ENCODE measurements at regions not wholly inside any gene's neighbourhood (a gene's known extent, or its start where the extent isn't known, plus 50 kb on each side); places are given as distances from the start of the nearest gene placed in this dataset.

- TF ChIP-seq ZNF274 (IDR thresholded peaks at IDR 0.05; ENCODE audit: low read depth, low read length) (no peak), SUZ12 (IDR thresholded peaks at IDR 0.05; ENCODE audit: extremely low read depth, insufficient read depth, insufficient read length) (no peak)
Observed at GRCh38 chr6:93524671-93525451, 105.5 kb upstream of the EPHA7 start.

Measured in NT2/D1 (cell line).